GM23248 (cell line): ENCODE measurements at regions not wholly inside any gene's neighbourhood (a gene's known extent, or its start where the extent isn't known, plus 50 kb on each side); places are given as distances from the start of the nearest gene placed in this dataset.

Source experiments
- DNase-seq: peaks from one replicate; pipeline ENCODE4 v3.0.0-alpha.2; 2015
- H2AFZ ChIP-seq: fragments of 200-600 bp; sonication (generic); 2 replicates; pipeline ENCODE4 v1.6.1; 2016; ENCODE audit warnings: antibody characterized with exemption
- H3F3A ChIP-seq: fragments of 200-600 bp; sonication (generic); 2 replicates; pipeline ENCODE4 v1.6.1; 2016; ENCODE audit warnings: mild to moderate bottlenecking, antibody characterized with exemption, mixed run types; ENCODE audit not compliant: insufficient read depth
- H3K27ac ChIP-seq: fragments of 200-600 bp; sonication (generic); 2 replicates; pipeline ENCODE4 v1.5.1; 2016; ENCODE audit warnings: mild to moderate bottlenecking
- H3K27me3 ChIP-seq: fragments of 200-600 bp; sonication (generic); replicated peaks from 2 replicates; pipeline ENCODE4 v1.6.1; 2016; ENCODE audit warnings: mild to moderate bottlenecking; ENCODE audit not compliant: insufficient read depth
- H3K36me3 ChIP-seq: fragments of 200-600 bp; sonication (generic); 2 replicates; pipeline ENCODE4 v1.6.1; 2016; ENCODE audit warnings: low read depth, mild to moderate bottlenecking
- H3K4me1 ChIP-seq: fragments of 200-600 bp; sonication (generic); 2 replicates; pipeline ENCODE4 v1.6.1; 2016; ENCODE audit warnings: mild to moderate bottlenecking; ENCODE audit not compliant: insufficient read depth
- H3K4me2 ChIP-seq: fragments of 200-600 bp; sonication (generic); one replicate; pipeline ENCODE4 v1.6.1; 2016; ENCODE audit warnings: mild to moderate bottlenecking; ENCODE audit not compliant: unreplicated experiment
- H3K4me3 ChIP-seq: fragments of 200-600 bp; sonication (generic); 2 replicates; pipeline ENCODE4 v1.5.1; 2016; ENCODE audit warnings: mild to moderate bottlenecking
- H3K79me2 ChIP-seq: fragments of 200-600 bp; sonication (generic); 2 replicates; pipeline ENCODE4 v1.6.1; 2016; ENCODE audit warnings: mild to moderate bottlenecking; ENCODE audit not compliant: insufficient read depth
- H3K9ac ChIP-seq: fragments of 200-600 bp; sonication (generic); 2 replicates; pipeline ENCODE4 v1.6.1; 2016; ENCODE audit warnings: mild to moderate bottlenecking
- H3K9me2 ChIP-seq: fragments of 200-600 bp; sonication (generic); 2 replicates; pipeline ENCODE4 v1.6.1; 2016; ENCODE audit warnings: mixed run types, mild to moderate bottlenecking, moderate library complexity; ENCODE audit not compliant: insufficient read depth
- H3K9me3 ChIP-seq: fragments of 200-600 bp; sonication (generic); one replicate; pipeline ENCODE4 v1.6.1; 2017; ENCODE audit warnings: low read depth
- H4K20me1 ChIP-seq: fragments of 200-600 bp; sonication (generic); 2 replicates; pipeline ENCODE4 v1.6.0; 2016; ENCODE audit not compliant: insufficient read depth
- EZH2 ChIP-seq: fragments of 200-600 bp; sonication (generic); IDR thresholded peaks from 2 replicates; pipeline ENCODE4 v1.6.1; 2018; ENCODE audit warnings: antibody characterized with exemption, mild to moderate bottlenecking; ENCODE audit not compliant: insufficient read depth, poor library complexity, severe bottlenecking
- EZH2phosphoT487 ChIP-seq: fragments of 200-600 bp; sonication (generic); IDR thresholded peaks from 2 replicates; pipeline ENCODE4 v1.6.1; 2018; ENCODE audit warnings: antibody characterized with exemption, moderate library complexity, mild to moderate bottlenecking, low read depth; ENCODE audit not compliant: insufficient read depth
- WGBS, 2 experiments: methylation state at CpG; one replicate each; pipeline ENCODE4 v1.1.6; 2015 to 2017; ENCODE audit warnings: low lambda C conversion rate in 2 of 2, low coverage in 1 of 2; ENCODE audit errors: missing lambda C conversion rate in 2 of 2; 5-methylcytosine and 5-hydroxymethylcytosine counted together
- in situ Hi-C: fragments of 300-500 bp; cut with MboI; formaldehyde crosslinking; loops from 2 replicates; pipeline ENCODE4 v1.15.0; 2020

GRCh38 chr13:106882246-106882645 lies 314.3 kb upstream of the ARGLU1 start:
- Histone ChIP-seq H3K9ac (no peak overlapping the region), H3K27ac (no peak overlapping the region), H3K4me1 (no peaks in the 10 kb centered on the region), H3K9me2 (no peaks in the 10 kb centered on the region), H3K4me3 (no peak overlapping the region), H4K20me1 (no peaks in the 10 kb centered on the region), H2AFZ (no peak overlapping the region), H3K9me3 (no peaks in the 10 kb centered on the region), H3F3A (no peaks in the 10 kb centered on the region), H3K4me2 (no peak overlapping the region), H3K27me3 (no peaks in the 10 kb centered on the region), H3K36me3 (no peaks in the 10 kb centered on the region), H3K79me2 (no peaks in the 10 kb centered on the region)
- in situ Hi-C loops, result no loop called here
- WGBS, 2 experiments, result 43 to 51% methylated on average over 6 of the region's 6 CpGs
- no peak for DNase-seq
- TF ChIP-seq EZH2 (no peak), EZH2phosphoT487 (no peak)

- H3K4me1 ChIP-seq, result no peaks in the 10 kb centered on the region
- no peaks in the 10 kb centered on the region for H3K27me3 ChIP-seq
- H2AFZ ChIP-seq, result no peak overlapping the region
- H3K36me3 ChIP-seq, result no peaks in the 10 kb centered on the region
- no peak overlapping the region for H3K4me2 ChIP-seq
- no peak overlapping the region for H3K27ac ChIP-seq
- TF ChIP-seq EZH2 (no peak), EZH2phosphoT487 (no peak)
- no peak overlapping the region for H3K4me3 ChIP-seq
- H3K9ac ChIP-seq, result no peak overlapping the region
- H3K9me3 ChIP-seq, result no peaks in the 10 kb centered on the region
- no peak for DNase-seq
- no peaks in the 10 kb centered on the region for H3K79me2 ChIP-seq
- no peaks in the 10 kb centered on the region for H3F3A ChIP-seq
- in situ Hi-C loops, result no loop called here
- H4K20me1 ChIP-seq, result no peaks in the 10 kb centered on the region
- WGBS, 2 experiments, result 16 to 25% methylated on average over 3 of the region's 3 CpGs
- no peaks in the 10 kb centered on the region for H3K9me2 ChIP-seq
These were observed 311.9 kb upstream of the ARGLU1 start for GRCh38 chr13:106879806-106880205.

GRCh38 chr13:106874323-106874722 lies 306.4 kb upstream of the ARGLU1 start:
- no peaks in the 10 kb centered on the region for H3K9me2 ChIP-seq
- H4K20me1 ChIP-seq, result no peaks in the 10 kb centered on the region
- no peak overlapping the region for H3K4me2 ChIP-seq
- H2AFZ ChIP-seq, result no peak overlapping the region
- no peaks in the 10 kb centered on the region for H3K27me3 ChIP-seq
- H3K4me1 ChIP-seq, result no peaks in the 10 kb centered on the region
- no peaks in the 10 kb centered on the region for H3K79me2 ChIP-seq
- no peak overlapping the region for H3K27ac ChIP-seq
- no peaks in the 10 kb centered on the region for H3K36me3 ChIP-seq
- no peaks in the 10 kb centered on the region for H3F3A ChIP-seq
- H3K4me3 ChIP-seq, result no peak overlapping the region
- H3K9me3 ChIP-seq, result no peaks in the 10 kb centered on the region
- in situ Hi-C loops, result no loop called here
- TF ChIP-seq EZH2phosphoT487 (no peak), EZH2 (no peak)
- H3K9ac ChIP-seq, result no peak overlapping the region
- 0% methylated on average over 2 of the region's 2 CpGs for WGBS, 2 experiments
- DNase-seq, result no peak

- WGBS, 2 experiments, result 0% methylated on average over 1 of the region's 1 CpG
- Histone ChIP-seq H3F3A (no peaks in the 10 kb centered on the region), H3K9me2 (no peaks in the 10 kb centered on the region), H3K79me2 (no peaks in the 10 kb centered on the region), H3K27me3 (no peaks in the 10 kb centered on the region), H4K20me1 (no peaks in the 10 kb centered on the region), H3K4me2 (no peak overlapping the region), H3K9ac (no peak overlapping the region), H3K36me3 (no peaks in the 10 kb centered on the region), H2AFZ (no peak overlapping the region), H3K9me3 (no peaks in the 10 kb centered on the region), H3K4me3 (no peak overlapping the region), H3K27ac (no peak overlapping the region), H3K4me1 (no peaks in the 10 kb centered on the region)
- TF ChIP-seq EZH2phosphoT487, result no peak
- TF ChIP-seq EZH2, result no peak
- DNase-seq, result no peak
- in situ Hi-C loops, result no loop called here
These were observed 305.9 kb upstream of the ARGLU1 start for GRCh38 chr13:106873810-106874209.

- no peaks in the 10 kb centered on the region for H3F3A ChIP-seq
- no peak overlapping the region for H3K4me2 ChIP-seq
- H3K9me2 ChIP-seq, result no peaks in the 10 kb centered on the region
- H3K9ac ChIP-seq, result no peak overlapping the region
- no peaks in the 10 kb centered on the region for H3K9me3 ChIP-seq
- H3K4me1 ChIP-seq, result no peaks in the 10 kb centered on the region
- H3K4me3 ChIP-seq, result peak overlapping the region; percentile 31; the same call in 1 of the 2 replicates
- no peaks in the 10 kb centered on the region for H3K79me2 ChIP-seq
- WGBS, 2 experiments, result 2 to 5% methylated on average over 13 of the region's 13 CpGs
- no peaks in the 10 kb centered on the region for H4K20me1 ChIP-seq
- H3K27me3 ChIP-seq, result no peaks in the 10 kb centered on the region
- peak; percentile 9 for DNase-seq
- no peaks in the 10 kb centered on the region for H3K36me3 ChIP-seq
- no peak for TF ChIP-seq EZH2
- no peak for TF ChIP-seq EZH2phosphoT487
- no peak overlapping the region for H3K27ac ChIP-seq
- in situ Hi-C loops, result no loop called here
- H2AFZ ChIP-seq, result peak overlapping the region; percentile 43
These were observed 299.3 kb upstream of the ARGLU1 start for GRCh38 chr13:106867249-106867648.
